K562 (cell line): ENCODE measurements at regions not wholly inside any gene's neighbourhood (a gene's known extent, or its start where the extent isn't known, plus 50 kb on each side); places are given as distances from the start of the nearest gene placed in this dataset.

ENCODE experiments used
- ATAC-seq: fragments of 200-7000 bp; cut with Tn5 transposase; 3 replicates; pipeline ENCODE4 v1.9.1; 2020; ENCODE audit warnings: moderate library complexity
- BruUV-seq: library from RNA; stranded (reverse); fragments of 400-500 nt; replicated peaks from 2 replicates; lab custom pipeline; 2021; lab: Mats Ljungman, UMichigan
- CTCF ChIA-PET: fragments of 300-600 bp; formaldehyde crosslinking; extraction: SDS; loops from one replicate; lab custom pipeline; 2021; ENCODE audit warnings: low intra/inter-chr PET ratio; lab: Yijun Ruan, JAX
- POLR2A ChIA-PET: fragments of 300-600, 350-650 bp; sonication (Branson Sonifier 250); formaldehyde crosslinking; extraction: SDS; loops from one replicate; lab custom pipeline; 2021; ENCODE audit warnings: antibody characterized with exemption, inconsistent platforms; lab: Yijun Ruan, JAX
- DNase-seq, 4 experiments: peaks; one replicate each; pipeline versions ENCODE4 v3.0.0 to v3.0.0-alpha.2; 2011 to 2018; ENCODE audit warnings: low spot score in 3 of 4, mixed read lengths in 3 of 4; ENCODE audit errors: extremely low read depth in 1 of 4
- FAIRE-seq: peaks from 2 replicates; lab custom pipeline; 2011; peaks lifted over from hg19 to GRCh38; lab: Jason Lieb, UNC
- H2AFZ ChIP-seq: 2 replicates; pipeline ENCODE4 v1.6.0; 2011; ENCODE audit warnings: low read depth, low read length, control low read depth, inconsistent platforms
- H3K27ac ChIP-seq: fragments of 200-600 bp; 3 replicates; pipeline ENCODE4 v1.8.0; 2011; ENCODE audit warnings: low read depth, mild to moderate bottlenecking, control low read depth, inconsistent platforms, low read length, moderate library complexity, mixed read lengths; ENCODE audit errors: extremely low read depth
- H3K27me3 ChIP-seq, 2 experiments: fragments of 300-600 bp in 1 of 2; 2 replicates in 1 of 2; 3 replicates in 1 of 2; pipeline versions ENCODE4 v1.6.0 to v1.8.0; 2011; ENCODE audit warnings: inconsistent platforms in 2 of 2, low read length in 2 of 2, mild to moderate bottlenecking in 1 of 2, mixed read lengths in 1 of 2, moderate library complexity in 1 of 2; ENCODE audit not compliant: control insufficient read depth in 2 of 2, insufficient read depth in 2 of 2
- H3K36me3 ChIP-seq: fragments of 300-600 bp; 3 replicates; pipeline ENCODE4 v1.8.0; 2011; ENCODE audit warnings: mild to moderate bottlenecking, low read length, inconsistent platforms; ENCODE audit not compliant: control insufficient read depth, insufficient read depth
- H3K4me1 ChIP-seq, 2 experiments: fragments of 200-600 bp in 1 of 2; replicated peaks in 1 of 2; 2 replicates in 1 of 2; 3 replicates in 1 of 2; pipeline versions ENCODE4 v1.5.1 to v1.8.0; 2011; ENCODE audit warnings: inconsistent platforms in 2 of 2, low read length in 2 of 2, mild to moderate bottlenecking in 1 of 2, mixed read lengths in 1 of 2, moderate library complexity in 1 of 2; ENCODE audit not compliant: control insufficient read depth in 2 of 2, insufficient read depth in 2 of 2
- H3K4me2 ChIP-seq: 2 replicates; pipeline ENCODE4 v1.6.1; 2011; ENCODE audit warnings: low read length, control low read depth, inconsistent platforms, mixed read lengths; ENCODE audit not compliant: insufficient read depth
- H3K4me3 ChIP-seq: fragments of 200-600 bp; sonication (generic), shearing (Covaris generic); 2 replicates; pipeline ENCODE4 v1.5.1; 2016; ENCODE audit warnings: control low read depth, inconsistent platforms
- H3K79me2 ChIP-seq: fragments of 200-600 bp; 3 replicates; pipeline ENCODE4 v1.8.0; 2011; ENCODE audit warnings: low read length, inconsistent platforms; ENCODE audit not compliant: control insufficient read depth, insufficient read depth
- H3K9ac ChIP-seq, 2 experiments: 2 replicates each; pipeline versions ENCODE4 v1.6.0 to v1.6.1; 2011; ENCODE audit warnings: low read depth in 2 of 2, low read length in 2 of 2, control low read depth in 1 of 2, inconsistent platforms in 1 of 2, mild to moderate bottlenecking in 1 of 2, mixed read lengths in 1 of 2; ENCODE audit not compliant: insufficient read depth in 1 of 2
- H3K9me1 ChIP-seq: one replicate; pipeline ENCODE4 v1.6.0; 2011; ENCODE audit warnings: inconsistent platforms, mild to moderate bottlenecking, low read length, moderate library complexity; ENCODE audit not compliant: control insufficient read depth, insufficient read depth
- H3K9me3 ChIP-seq: replicated peaks from 2 replicates; pipeline ENCODE4 v1.5.1; 2011; ENCODE audit warnings: low read depth, low read length, inconsistent platforms; ENCODE audit not compliant: control insufficient read depth, insufficient read depth
- H4K20me1 ChIP-seq: replicated peaks from 2 replicates; pipeline ENCODE4 v1.6.1; 2011; ENCODE audit warnings: low read length, inconsistent platforms, mixed read lengths; ENCODE audit not compliant: control insufficient read depth, insufficient read depth
- EHMT2 ChIP-seq: fragments of 450-650 bp; IDR thresholded peaks from 2 replicates; pipeline ENCODE4 v1.6.1; 2018; ENCODE audit warnings: antibody characterized with exemption
- NFYB ChIP-seq: IDR thresholded peaks from 2 replicates; pipeline ENCODE4 v1.6.1; 2011; ENCODE audit warnings: mild to moderate bottlenecking, moderate library complexity; ENCODE audit not compliant: insufficient read length; ENCODE audit errors: extremely low read depth
- PHF20 ChIP-seq: fragments of 450-650 bp; IDR thresholded peaks from 2 replicates; pipeline ENCODE4 v1.6.1; 2018; ENCODE audit not compliant: partially characterized antibody
- POLR3A ChIP-seq: IDR thresholded peaks from 2 replicates; pipeline ENCODE4 v1.6.1; 2011; ENCODE audit warnings: borderline replicate concordance, mild to moderate bottlenecking, moderate library complexity; ENCODE audit not compliant: insufficient read length, insufficient read depth; ENCODE audit errors: extremely low read depth
- RAD21 ChIP-seq, 2 experiments: fragments of 250-450 bp in 1 of 2; fragments of 450-650 bp in 1 of 2; sonication (Bioruptor Pico) in 1 of 2; formaldehyde crosslinking in 1 of 2; IDR thresholded peaks in 1 of 2; conservative IDR thresholded peaks in 1 of 2; 2 replicates each; pipeline versions ENCODE4 v1.4.0 to v1.8.0; 2020 to 2022; ENCODE audit warnings: mild to moderate bottlenecking in 2 of 2, moderate library complexity in 1 of 2
- ZNF445 ChIP-seq: fragments of 250-450 bp; sonication (Bioruptor Pico); IDR thresholded peaks from 2 replicates; pipeline ENCODE4 v1.4.0; 2020; ENCODE audit warnings: low read depth, mild to moderate bottlenecking, moderate library complexity
- ZNF584 ChIP-seq: fragments of 200-800 bp; sonication (Bioruptor generic); IDR thresholded peaks from 2 replicates; pipeline ENCODE4 v1.6.1; 2016; ENCODE audit warnings: low read depth, mild to moderate bottlenecking, missing genetic modification characterization, missing compliant biosample characterization
- WGBS: fragments of 100-300 bp; shearing (Covaris generic); methylation state at CpG from one replicate; pipeline ENCODE4 v1.1.6; 2016; ENCODE audit warnings: low coverage, mixed read lengths; ENCODE audit not compliant: insufficient coverage; ENCODE audit errors: missing lambda C conversion rate; 5-methylcytosine and 5-hydroxymethylcytosine counted together
- in situ Hi-C: fragments of 300-500 bp; cut with MboI; formaldehyde crosslinking; loops from 4 replicates; pipeline ENCODE4 v1.15.0; 2018; ENCODE audit warnings: inconsistent platforms, mixed read lengths
- intact Hi-C: fragments of 100-400 bp; cut with micrococcal nuclease; formaldehyde crosslinking; loops from 2 replicates; pipeline ENCODE4 v1.14.2; 2022

- no peak overlapping the region for H2AFZ ChIP-seq
- no peak overlapping the region for H3K4me2 ChIP-seq
- in situ Hi-C loops (no loop called here), intact Hi-C loops (no loop called here)
- no TSS peak for BruUV-seq
- TF ChIP-seq ZNF445 (CRISPR knock-in tag) (no peak), POLR3A (no peak), NFYB (no peak), EHMT2 (no peak), RAD21 (CRISPR knock-in tag; conservative IDR thresholded peaks at IDR 0.05 in 1 of 2, IDR thresholded peaks at IDR 0.05 in 1 of 2) (no peak), PHF20 (no peak), ZNF584 (CRISPR knock-in tag) (no peak)
- H3K27me3 ChIP-seq, result peaks cover 41 to 83% of the 10 kb centered on the region in 2 experiments
- ChIA-PET POLR2A (interaction anchor here (2.0 kb wide), 1 partner anchor 15 kb away, joined by 4 read pairs; no protein-coding TSS in a partner anchor), CTCF (no interaction called here)
- no peaks in the 10 kb centered on the region for H3K36me3 ChIP-seq
- H3K4me1 ChIP-seq, result no peaks in the 10 kb centered on the region
- FAIRE-seq (no peak), ATAC-seq (no peak), DNase-seq (no peak)
- no peak overlapping the region for H3K4me3 ChIP-seq
- H4K20me1 ChIP-seq, result peaks cover 5% of the 10 kb centered on the region; the same call in 1 of the 2 replicates
- no peaks in the 10 kb centered on the region for H3K79me2 ChIP-seq
- no peak overlapping the region for H3K9ac ChIP-seq
- WGBS, result 5% methylated on average over 29 of the region's 29 CpGs
- H3K27ac ChIP-seq, result no peak overlapping the region
- no peaks in the 10 kb centered on the region for H3K9me3 ChIP-seq
- H3K9me1 ChIP-seq, result no peaks in the 10 kb centered on the region
These were observed 72.2 kb upstream of the SLC25A33 start for GRCh38 chr1:9466780-9467758.
